ENCODE measurements at regions not wholly inside any gene's neighbourhood (a gene's known extent, or its start where the extent isn't known, plus 50 kb on each side); places are given as distances from the start of the nearest gene placed in this dataset.

GRCh38 chr12:24705216-24705615 is 243.7 kb downstream of the BCAT1 start:
- no peaks in the 10 kb centered on the region for H3K9me3 ChIP-seq (ENCODE audit: control insufficient read depth in 1 of 2, low read length in 2 of 2)
- no peak overlapping the region for H3K27ac ChIP-seq (ENCODE audit: low read length)
- H3K36me3 ChIP-seq (ENCODE audit: control insufficient read depth in 1 of 2, insufficient read depth in 2 of 2, low read length in 2 of 2), result no peaks in the 10 kb centered on the region
- no peaks in the 10 kb centered on the region for H3K4me1 ChIP-seq (ENCODE audit: control insufficient read depth in 1 of 2, insufficient read depth in 2 of 2, low read length in 2 of 2)
- H3K27me3 ChIP-seq (ENCODE audit: low read depth, low read length), result no peaks in the 10 kb centered on the region
- no peak overlapping the region for H3K4me3 ChIP-seq (ENCODE audit: low read depth in 1 of 2, low read length in 2 of 2)

GRCh38 chr12:24701343-24701742 is 247.6 kb downstream of the BCAT1 start:
- Histone ChIP-seq H3K36me3 (ENCODE audit: control insufficient read depth in 1 of 2, insufficient read depth in 2 of 2, low read length in 2 of 2) (no peaks in the 10 kb centered on the region), H3K27ac (ENCODE audit: low read length) (no peak overlapping the region), H3K4me3 (ENCODE audit: low read depth in 1 of 2, low read length in 2 of 2) (no peak overlapping the region), H3K4me1 (ENCODE audit: control insufficient read depth in 1 of 2, insufficient read depth in 2 of 2, low read length in 2 of 2) (no peaks in the 10 kb centered on the region), H3K27me3 (ENCODE audit: low read depth, low read length) (no peaks in the 10 kb centered on the region), H3K9me3 (ENCODE audit: control insufficient read depth in 1 of 2, low read length in 2 of 2) (no peaks in the 10 kb centered on the region)

- Histone ChIP-seq H3K27me3 (ENCODE audit: low read depth, low read length) (no peaks in the 10 kb centered on the region), H3K9me3 (ENCODE audit: control insufficient read depth in 1 of 2, low read length in 2 of 2) (no peaks in the 10 kb centered on the region), H3K4me1 (ENCODE audit: control insufficient read depth in 1 of 2, insufficient read depth in 2 of 2, low read length in 2 of 2) (no peaks in the 10 kb centered on the region), H3K27ac (ENCODE audit: low read length) (no peak overlapping the region), H3K4me3 (ENCODE audit: low read depth in 1 of 2, low read length in 2 of 2) (no peak overlapping the region), H3K36me3 (ENCODE audit: control insufficient read depth in 1 of 2, insufficient read depth in 2 of 2, low read length in 2 of 2) (no peaks in the 10 kb centered on the region)
Observed at GRCh38 chr12:24698972-24699371, 249.9 kb downstream of the BCAT1 start.

- H3K27ac ChIP-seq (ENCODE audit: low read length), result no peak overlapping the region
- no peaks in the 10 kb centered on the region for H3K9me3 ChIP-seq (ENCODE audit: control insufficient read depth in 1 of 2, low read length in 2 of 2)
- H3K4me3 ChIP-seq (ENCODE audit: low read depth in 1 of 2, low read length in 2 of 2), result no peak overlapping the region
- no peaks in the 10 kb centered on the region for H3K27me3 ChIP-seq (ENCODE audit: low read depth, low read length)
- H3K4me1 ChIP-seq (ENCODE audit: control insufficient read depth in 1 of 2, insufficient read depth in 2 of 2, low read length in 2 of 2), result no peaks in the 10 kb centered on the region
- no peaks in the 10 kb centered on the region for H3K36me3 ChIP-seq (ENCODE audit: control insufficient read depth in 1 of 2, insufficient read depth in 2 of 2, low read length in 2 of 2)
Observed at GRCh38 chr12:24697769-24698168, 251.1 kb downstream of the BCAT1 start.

- H3K9me3 ChIP-seq (ENCODE audit: control insufficient read depth in 1 of 2, low read length in 2 of 2), result no peaks in the 10 kb centered on the region
- no peaks in the 10 kb centered on the region for H3K4me1 ChIP-seq (ENCODE audit: control insufficient read depth in 1 of 2, insufficient read depth in 2 of 2, low read length in 2 of 2)
- H3K27me3 ChIP-seq (ENCODE audit: low read depth, low read length), result no peaks in the 10 kb centered on the region
- H3K36me3 ChIP-seq (ENCODE audit: control insufficient read depth in 1 of 2, insufficient read depth in 2 of 2, low read length in 2 of 2), result no peaks in the 10 kb centered on the region
- H3K4me3 ChIP-seq (ENCODE audit: low read depth in 1 of 2, low read length in 2 of 2), result no peak overlapping the region
- H3K27ac ChIP-seq (ENCODE audit: low read length), result no peak overlapping the region
Observed at GRCh38 chr12:24697295-24697694, 251.6 kb downstream of the BCAT1 start.

GRCh38 chr12:24696800-24697199 is 252.1 kb downstream of the BCAT1 start:
- H3K9me3 ChIP-seq (ENCODE audit: control insufficient read depth in 1 of 2, low read length in 2 of 2), result no peaks in the 10 kb centered on the region
- H3K4me3 ChIP-seq (ENCODE audit: low read depth in 1 of 2, low read length in 2 of 2), result no peak overlapping the region
- H3K27ac ChIP-seq (ENCODE audit: low read length), result no peak overlapping the region
- H3K36me3 ChIP-seq (ENCODE audit: control insufficient read depth in 1 of 2, insufficient read depth in 2 of 2, low read length in 2 of 2), result no peaks in the 10 kb centered on the region
- no peaks in the 10 kb centered on the region for H3K4me1 ChIP-seq (ENCODE audit: control insufficient read depth in 1 of 2, insufficient read depth in 2 of 2, low read length in 2 of 2)
- H3K27me3 ChIP-seq (ENCODE audit: low read depth, low read length), result no peaks in the 10 kb centered on the region

- no peaks in the 10 kb centered on the region for H3K27me3 ChIP-seq (ENCODE audit: low read depth, low read length)
- H3K36me3 ChIP-seq (ENCODE audit: control insufficient read depth in 1 of 2, insufficient read depth in 2 of 2, low read length in 2 of 2), result no peaks in the 10 kb centered on the region
- no peaks in the 10 kb centered on the region for H3K4me1 ChIP-seq (ENCODE audit: control insufficient read depth in 1 of 2, insufficient read depth in 2 of 2, low read length in 2 of 2)
- no peak overlapping the region for H3K27ac ChIP-seq (ENCODE audit: low read length)
- no peaks in the 10 kb centered on the region for H3K9me3 ChIP-seq (ENCODE audit: control insufficient read depth in 1 of 2, low read length in 2 of 2)
- no peak overlapping the region for H3K4me3 ChIP-seq (ENCODE audit: low read depth in 1 of 2, low read length in 2 of 2)
Observed at GRCh38 chr12:24695657-24696329, 253.1 kb downstream of the BCAT1 start.

- Histone ChIP-seq H3K9me3 (ENCODE audit: control insufficient read depth in 1 of 2, low read length in 2 of 2) (no peaks in the 10 kb centered on the region), H3K4me3 (ENCODE audit: low read depth in 1 of 2, low read length in 2 of 2) (no peak overlapping the region), H3K36me3 (ENCODE audit: control insufficient read depth in 1 of 2, insufficient read depth in 2 of 2, low read length in 2 of 2) (no peaks in the 10 kb centered on the region), H3K27ac (ENCODE audit: low read length) (no peak overlapping the region), H3K4me1 (ENCODE audit: control insufficient read depth in 1 of 2, insufficient read depth in 2 of 2, low read length in 2 of 2) (no peaks in the 10 kb centered on the region), H3K27me3 (ENCODE audit: low read depth, low read length) (no peaks in the 10 kb centered on the region)
Observed at GRCh38 chr12:24695103-24695502, 253.8 kb downstream of the BCAT1 start.

GRCh38 chr12:24688601-24689000 is 260.3 kb downstream of the BCAT1 start:
- Histone ChIP-seq H3K4me1 (ENCODE audit: control insufficient read depth in 1 of 2, insufficient read depth in 2 of 2, low read length in 2 of 2) (no peaks in the 10 kb centered on the region), H3K9me3 (ENCODE audit: control insufficient read depth in 1 of 2, low read length in 2 of 2) (no peaks in the 10 kb centered on the region), H3K27me3 (ENCODE audit: low read depth, low read length) (no peaks in the 10 kb centered on the region), H3K36me3 (ENCODE audit: control insufficient read depth in 1 of 2, insufficient read depth in 2 of 2, low read length in 2 of 2) (no peaks in the 10 kb centered on the region), H3K4me3 (ENCODE audit: low read depth in 1 of 2, low read length in 2 of 2) (no peak overlapping the region), H3K27ac (ENCODE audit: low read length) (no peak overlapping the region)

GRCh38 chr12:24681570-24681969 is 267.3 kb downstream of the BCAT1 start:
- Histone ChIP-seq H3K27ac (ENCODE audit: low read length) (no peak overlapping the region), H3K9me3 (ENCODE audit: control insufficient read depth in 1 of 2, low read length in 2 of 2) (no peaks in the 10 kb centered on the region), H3K4me3 (ENCODE audit: low read depth in 1 of 2, low read length in 2 of 2) (no peak overlapping the region), H3K36me3 (ENCODE audit: control insufficient read depth in 1 of 2, insufficient read depth in 2 of 2, low read length in 2 of 2) (no peaks in the 10 kb centered on the region), H3K4me1 (ENCODE audit: control insufficient read depth in 1 of 2, insufficient read depth in 2 of 2, low read length in 2 of 2) (no peaks in the 10 kb centered on the region), H3K27me3 (ENCODE audit: low read depth, low read length) (no peaks in the 10 kb centered on the region)

- H3K9me3 ChIP-seq (ENCODE audit: control insufficient read depth in 1 of 2, low read length in 2 of 2), result no peaks in the 10 kb centered on the region
- no peak overlapping the region for H3K27ac ChIP-seq (ENCODE audit: low read length)
- H3K4me1 ChIP-seq (ENCODE audit: control insufficient read depth in 1 of 2, insufficient read depth in 2 of 2, low read length in 2 of 2), result no peaks in the 10 kb centered on the region
- no peak overlapping the region for H3K4me3 ChIP-seq (ENCODE audit: low read depth in 1 of 2, low read length in 2 of 2)
- no peaks in the 10 kb centered on the region for H3K27me3 ChIP-seq (ENCODE audit: low read depth, low read length)
- no peaks in the 10 kb centered on the region for H3K36me3 ChIP-seq (ENCODE audit: control insufficient read depth in 1 of 2, insufficient read depth in 2 of 2, low read length in 2 of 2)
Observed at GRCh38 chr12:24679126-24679525, 269.8 kb downstream of the BCAT1 start.

GRCh38 chr12:24678436-24678835 is 270.5 kb downstream of the BCAT1 start:
- Histone ChIP-seq H3K36me3 (ENCODE audit: control insufficient read depth in 1 of 2, insufficient read depth in 2 of 2, low read length in 2 of 2) (no peaks in the 10 kb centered on the region), H3K27ac (ENCODE audit: low read length) (no peak overlapping the region)

More at GRCh38 chr12:24678436-24678835, 270.5 kb downstream of the BCAT1 start:
- Histone ChIP-seq H3K9me3 (ENCODE audit: control insufficient read depth in 1 of 2, low read length in 2 of 2) (no peaks in the 10 kb centered on the region), H3K4me1 (ENCODE audit: control insufficient read depth in 1 of 2, insufficient read depth in 2 of 2, low read length in 2 of 2) (no peaks in the 10 kb centered on the region), H3K4me3 (ENCODE audit: low read depth in 1 of 2, low read length in 2 of 2) (no peak overlapping the region), H3K27me3 (ENCODE audit: low read depth, low read length) (no peaks in the 10 kb centered on the region)
